A204.1 (cell line): ENCODE measurements at regions not wholly inside any gene's neighbourhood (a gene's known extent, or its start where the extent isn't known, plus 50 kb on each side); places are given as distances from the start of the nearest gene placed in this dataset.

ENCODE experiments used
- FAIRE-seq: peaks from 2 replicates; lab custom pipeline; 2012; peaks lifted over from hg19 to GRCh38; lab: Jason Lieb, UNC

- no peak for FAIRE-seq
These were observed 52.4 kb upstream of the WDR26 start for GRCh38 chr1:224486801-224487583.

- FAIRE-seq, result no peak
These were observed 54.4 kb upstream of the WDR26 start for GRCh38 chr1:224488806-224489499.

- no peak for FAIRE-seq
These were observed 55.2 kb upstream of the WDR26 start for GRCh38 chr1:224489534-224490365.

GRCh38 chr1:224490549-224491537 is 56.2 kb upstream of the WDR26 start:
- FAIRE-seq, result no peak

GRCh38 chr1:224492015-224492414 is 57.4 kb upstream of the WDR26 start:
- FAIRE-seq, result no peak

- FAIRE-seq, result no peak
These were observed 58.0 kb upstream of the WDR26 start for GRCh38 chr1:224492632-224493031.

- FAIRE-seq, result no peak
These were observed 58.7 kb upstream of the WDR26 start for GRCh38 chr1:224493269-224493668.

GRCh38 chr1:224494343-224494742 is 59.7 kb upstream of the WDR26 start:
- FAIRE-seq, result no peak

- no peak for FAIRE-seq
These were observed 61.3 kb upstream of the WDR26 start for GRCh38 chr1:224495866-224496265.

- no peak for FAIRE-seq
These were observed 62.2 kb upstream of the WDR26 start for GRCh38 chr1:224496826-224497225.

GRCh38 chr1:224497714-224498573 is 63.3 kb upstream of the WDR26 start:
- no peak for FAIRE-seq

- no peak for FAIRE-seq
These were observed 64.1 kb upstream of the WDR26 start for GRCh38 chr1:224498574-224499170.

- FAIRE-seq, result no peak
These were observed 64.6 kb upstream of the WDR26 start for GRCh38 chr1:224499204-224499603.

GRCh38 chr1:224500796-224501195 is 66.2 kb upstream of the WDR26 start:
- FAIRE-seq, result no peak

GRCh38 chr1:224501836-224502235 is 67.2 kb upstream of the WDR26 start:
- no peak for FAIRE-seq

- no peak for FAIRE-seq
These were observed 68.0 kb upstream of the WDR26 start for GRCh38 chr1:224502459-224503160.

- FAIRE-seq, result no peak
These were observed 68.8 kb upstream of the WDR26 start for GRCh38 chr1:224503161-224504118.

- no peak for FAIRE-seq
These were observed 69.9 kb upstream of the WDR26 start for GRCh38 chr1:224504297-224505041.
